Stimulated activated CD4-positive, alpha-beta T cell treated with anti-CD3 and anti-CD28 coated beads, Interleukin-2, amount 100 ng/mL, for 24 hours (primary cell): ENCODE measurements at regions not wholly inside any gene's neighbourhood (a gene's known extent, or its start where the extent isn't known, plus 50 kb on each side); places are given as distances from the start of the nearest gene placed in this dataset.
"Not testable (repeated sequence)": the region's sequence is repeated elsewhere in the genome, so short reads cannot be mapped to it uniquely, and the experiment has no call there.

Experiments
- DNase-seq, 2 donors: peaks; one replicate each; pipeline ENCODE4 v3.0.0-alpha.2; 2020

DNA sequence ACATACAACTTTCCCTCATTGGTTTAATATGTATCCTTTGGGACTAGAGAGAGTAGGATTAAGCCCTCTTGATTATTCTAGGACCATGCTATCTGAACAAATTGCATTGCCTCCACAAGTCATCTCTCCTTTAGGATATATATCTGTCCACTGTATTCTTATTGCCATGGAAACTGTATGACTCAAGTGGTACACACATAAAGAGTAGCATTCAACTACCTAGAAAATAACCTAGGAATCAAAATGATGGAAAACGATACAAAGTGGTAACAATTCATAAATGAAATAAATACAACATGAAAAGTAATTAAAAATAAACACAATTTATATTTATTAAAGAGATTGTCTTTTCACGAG, 212.1 kb upstream of the P2RY1 start:
- no peak for DNase-seq

DNA sequence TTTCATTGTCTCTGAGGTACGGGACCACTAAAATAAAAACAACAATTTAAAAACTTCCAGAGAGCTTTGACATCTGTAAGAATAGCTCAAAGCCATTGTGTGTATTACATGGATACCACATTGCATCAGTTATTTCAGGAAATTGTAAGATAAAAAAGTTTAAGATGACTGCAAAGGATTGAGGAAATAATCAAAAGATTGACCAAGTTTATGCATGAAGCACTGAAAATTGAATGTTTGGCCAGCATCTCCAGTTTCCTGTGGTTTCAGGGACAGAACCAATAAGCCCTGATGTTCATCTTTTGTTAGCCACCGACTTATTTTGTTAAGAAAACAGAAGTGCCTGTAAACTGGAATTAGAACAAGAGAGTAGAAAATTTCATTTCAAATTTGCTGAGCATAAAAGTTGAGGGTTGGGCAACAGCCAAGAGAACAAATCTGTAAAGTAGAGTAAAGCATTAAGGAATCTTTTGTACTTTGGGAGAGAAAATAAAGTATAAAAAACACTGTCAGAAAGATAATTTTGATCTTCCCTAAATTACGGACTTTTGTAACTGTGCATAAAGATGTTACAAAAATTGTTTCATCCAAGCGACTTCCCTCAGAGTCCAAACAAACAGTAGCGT, 211.5 kb upstream of the P2RY1 start:
- DNase-seq = no peak

DNA sequence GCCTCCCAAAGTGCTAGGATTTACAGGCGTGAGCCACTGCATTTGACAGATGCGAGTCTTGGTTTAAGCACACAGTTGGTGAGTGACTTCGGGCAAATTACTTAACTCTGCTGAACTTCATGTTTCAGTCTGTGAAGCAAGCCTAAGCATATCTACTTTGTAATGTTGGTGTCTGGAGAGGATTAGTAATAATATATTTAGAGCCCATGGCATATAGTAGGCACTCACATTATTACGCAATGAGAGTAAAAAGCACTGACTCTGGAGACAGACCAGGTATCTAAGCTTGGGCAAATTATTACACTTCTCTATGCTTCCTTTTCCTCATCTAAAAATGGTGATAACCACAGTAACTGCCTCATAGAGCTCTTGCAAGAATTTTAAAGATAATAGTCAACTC, 208.7 kb upstream of the P2RY1 start:
- DNase-seq = no peak

DNA sequence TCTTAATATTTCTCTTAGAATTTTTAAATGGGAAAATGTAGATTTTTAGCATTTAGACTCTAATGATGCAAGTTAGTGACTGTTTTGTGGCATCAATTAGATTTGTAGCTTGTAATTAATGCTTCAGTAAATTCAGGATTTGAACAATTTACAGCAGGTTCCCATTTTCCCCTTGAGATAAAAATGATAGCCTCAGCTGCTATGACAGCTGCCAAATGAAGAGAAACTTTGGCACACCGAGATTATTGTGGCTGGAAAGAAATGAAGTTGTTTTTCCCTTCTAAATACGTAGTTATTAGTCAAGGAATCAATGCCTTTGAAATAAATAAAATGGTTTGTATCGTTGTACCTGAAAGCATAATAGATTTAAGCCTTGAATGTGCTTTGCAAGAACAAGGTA, 206.4 kb upstream of the P2RY1 start:
- no peak for DNase-seq

DNA sequence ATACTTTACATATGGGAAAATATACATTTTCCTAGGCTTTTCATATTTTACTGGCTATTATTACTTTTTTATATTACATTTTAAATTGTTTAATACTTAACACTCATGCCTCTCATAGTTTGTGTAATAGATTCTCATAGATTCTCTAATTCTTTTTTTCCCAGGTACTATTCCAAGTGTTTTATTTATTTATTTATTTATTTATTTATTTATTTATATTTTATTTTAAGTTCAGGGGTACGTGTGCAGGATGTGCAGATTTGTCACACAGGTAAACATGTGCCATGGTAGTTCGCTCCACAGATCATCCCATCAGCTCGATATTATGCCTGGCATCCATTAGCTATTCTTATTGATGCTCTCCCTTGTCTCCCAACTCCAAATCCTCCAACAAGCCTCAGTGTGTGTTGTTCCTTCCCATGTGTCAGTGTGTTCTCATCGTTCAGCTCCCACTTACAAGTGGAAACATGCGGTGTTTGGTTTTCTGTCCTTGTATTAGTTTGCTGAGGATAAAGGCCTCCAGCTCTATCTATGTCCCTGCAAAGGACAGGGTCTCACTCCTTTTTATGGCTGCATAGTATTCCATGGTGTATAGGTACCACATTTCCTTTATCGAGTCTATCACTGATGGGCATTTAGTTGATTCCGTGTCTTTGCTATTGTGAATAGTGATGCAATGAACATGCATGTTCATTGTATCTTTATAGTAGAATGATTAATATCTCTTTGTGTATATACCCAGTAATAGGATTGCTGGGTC, 205.4 kb upstream of the P2RY1 start:
- no peak for DNase-seq

DNA sequence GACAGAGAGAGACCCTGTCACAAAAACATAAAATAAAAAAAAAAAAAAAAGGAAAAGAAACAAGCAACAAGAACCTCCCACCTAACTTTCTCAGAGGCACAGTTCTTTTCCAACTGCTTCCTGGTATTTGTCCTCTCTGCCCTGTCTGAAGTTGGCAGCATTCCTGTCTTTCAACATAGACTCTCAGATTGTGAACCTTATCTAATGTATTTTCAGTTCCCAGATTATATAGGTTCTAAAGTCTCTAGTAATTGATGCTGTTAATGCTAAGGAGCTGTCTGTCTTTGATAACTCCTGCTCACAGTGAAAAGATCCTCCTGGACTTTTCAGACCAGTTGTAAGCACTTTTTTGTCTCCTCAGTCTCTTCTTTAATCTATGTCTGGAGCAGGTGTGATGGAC, 199.5 kb upstream of the P2RY1 start:
- DNase-seq = no peak

DNA sequence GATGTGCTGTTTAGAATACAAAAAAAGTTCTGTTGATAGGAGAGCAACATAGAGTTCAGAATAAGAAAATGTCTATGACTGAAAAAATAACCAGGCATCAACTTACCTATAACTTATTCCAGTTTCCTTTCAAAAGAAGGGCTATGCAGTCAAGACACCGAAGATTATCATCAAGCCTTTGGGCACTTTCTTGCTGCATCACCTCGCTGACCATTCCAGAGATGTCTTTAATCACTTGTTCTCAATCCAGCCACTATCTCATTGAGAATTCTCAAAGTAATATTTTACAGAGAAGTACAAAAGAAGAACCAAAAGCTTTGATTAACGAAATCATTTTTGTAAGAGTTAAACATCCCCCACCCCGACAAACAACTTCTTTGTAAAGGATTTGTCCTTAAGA, 198.3 kb upstream of the P2RY1 start:
- no peak for DNase-seq

DNA sequence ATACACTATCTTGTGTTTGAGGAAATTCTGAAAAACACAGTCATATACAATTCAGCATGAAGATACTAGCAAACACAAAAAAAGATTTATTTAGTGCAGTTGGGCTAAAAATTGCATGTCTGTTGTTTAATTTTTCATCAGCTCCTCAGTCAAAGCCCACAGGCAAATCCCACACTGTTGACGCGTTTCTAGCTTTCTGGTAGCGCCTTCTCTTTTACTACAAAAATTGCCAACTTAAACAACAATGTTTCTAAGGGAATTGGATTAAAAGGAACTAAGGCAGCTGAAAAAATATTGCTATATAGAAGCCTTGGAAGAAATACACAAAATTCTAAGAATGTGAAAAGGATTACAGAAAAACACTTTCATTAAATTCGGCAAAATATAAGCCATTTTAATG, 196.7 kb upstream of the P2RY1 start:
- no peak for DNase-seq

DNA sequence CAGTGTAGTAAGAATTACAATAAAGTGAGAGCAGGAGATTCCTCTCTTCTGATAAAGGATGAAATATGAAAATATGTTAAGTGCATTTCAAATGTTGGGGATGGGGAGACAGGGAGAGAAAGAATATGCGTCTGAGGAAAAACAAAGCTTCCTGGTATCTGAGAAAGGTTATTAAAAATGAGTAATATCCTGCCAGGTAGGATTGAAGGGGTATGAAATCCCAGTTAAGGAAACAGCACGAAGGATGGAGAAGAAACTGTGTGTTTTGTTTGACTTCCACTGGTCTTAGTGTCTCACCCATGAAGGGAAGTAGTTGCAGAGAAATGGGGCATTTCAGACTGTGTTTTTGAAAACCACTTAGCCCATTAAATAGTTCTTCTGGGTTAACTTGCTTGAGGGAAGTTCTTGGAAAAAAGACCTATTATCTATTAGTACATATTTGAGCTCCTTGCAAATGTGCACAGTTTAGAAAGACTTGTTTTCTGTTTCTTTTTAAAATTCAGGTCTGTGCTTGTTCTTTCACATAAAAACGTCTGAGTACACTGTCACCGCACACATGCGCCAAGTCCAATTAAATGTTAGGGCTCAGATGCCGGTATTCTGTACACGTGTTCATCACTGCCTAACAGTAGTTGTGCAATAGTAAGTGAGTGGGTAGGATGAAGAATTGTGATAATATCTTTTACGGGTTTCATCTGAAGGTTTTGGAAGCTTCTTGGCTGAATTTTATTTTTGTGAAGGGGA, 196.1 kb upstream of the P2RY1 start:
- DNase-seq = no peak

DNA sequence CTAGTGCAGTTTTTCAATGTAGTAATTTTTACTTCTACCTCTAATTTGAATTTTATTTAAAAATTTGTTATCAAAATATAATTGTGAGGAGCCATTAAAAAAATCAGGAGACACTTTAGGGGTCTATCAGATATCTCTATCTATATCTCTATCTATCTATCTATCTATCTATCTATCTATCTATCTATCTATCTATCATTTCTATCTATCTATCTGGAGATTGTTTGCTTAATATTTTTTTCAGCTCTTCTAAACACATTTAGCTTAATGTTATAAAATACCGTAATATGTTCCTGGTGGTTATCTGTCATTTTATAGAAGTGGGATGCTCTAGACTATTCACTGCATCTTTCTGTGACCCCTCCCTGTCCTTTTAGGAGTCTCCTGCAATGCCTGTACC, 193.7 kb upstream of the P2RY1 start:
- no peak for DNase-seq

DNA sequence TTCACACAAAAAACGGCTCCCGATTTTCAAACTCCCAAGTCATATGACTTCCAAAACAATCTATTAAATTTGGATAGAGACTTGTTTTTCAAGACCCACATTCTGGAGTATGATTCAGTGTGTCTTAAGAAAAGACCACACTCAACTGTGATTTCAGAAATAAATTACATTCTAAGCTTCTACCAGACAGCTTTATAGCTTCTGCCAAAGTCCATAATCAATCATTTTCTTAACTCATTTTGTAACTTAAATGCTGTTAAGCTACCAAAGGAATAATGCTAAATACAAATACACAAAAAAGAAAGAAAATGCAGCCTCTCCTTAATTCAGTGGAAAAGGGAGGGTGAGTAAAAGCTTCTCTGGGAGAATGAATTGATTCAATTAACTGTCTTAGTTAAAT, 192.3 kb upstream of the P2RY1 start:
- DNase-seq = no peak

DNA sequence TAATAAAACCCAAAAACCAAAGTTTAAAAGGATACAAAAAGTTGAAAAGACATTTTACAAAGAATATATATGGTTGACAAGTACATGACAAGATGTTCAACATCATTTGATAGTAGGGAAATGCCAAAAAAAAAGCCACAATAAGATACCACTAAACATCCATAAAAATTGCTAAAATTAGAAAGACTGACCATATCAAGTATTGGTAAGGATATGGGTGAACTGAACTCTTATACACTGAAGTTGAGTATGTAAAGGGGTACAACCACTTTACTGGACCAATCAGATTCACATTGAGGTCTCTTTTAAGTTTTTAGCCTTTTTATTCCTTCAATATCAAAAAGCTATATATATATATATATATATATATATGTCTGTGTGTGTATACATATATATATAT, 190.5 kb upstream of the P2RY1 start:
- no peak for DNase-seq

DNA sequence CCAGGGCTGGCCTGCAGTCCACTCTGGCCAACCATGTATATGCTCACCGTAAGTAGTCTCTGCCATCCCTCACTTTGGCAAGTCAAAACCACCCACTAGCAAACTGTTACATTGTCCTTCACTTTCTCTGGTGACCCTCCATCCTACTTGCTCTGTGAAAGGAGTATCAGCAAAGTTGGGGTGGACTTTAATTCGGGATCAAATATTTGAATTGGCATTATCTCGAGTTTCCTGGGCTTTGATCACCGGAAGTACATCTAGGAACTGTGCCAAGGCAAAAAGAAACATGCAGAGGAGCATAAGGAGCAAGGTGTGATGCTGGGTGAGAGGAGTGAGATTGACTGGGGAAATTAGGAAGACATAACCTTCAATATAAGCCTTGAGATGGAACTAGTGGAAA, 188.9 kb upstream of the P2RY1 start:
- no peak for DNase-seq

DNA sequence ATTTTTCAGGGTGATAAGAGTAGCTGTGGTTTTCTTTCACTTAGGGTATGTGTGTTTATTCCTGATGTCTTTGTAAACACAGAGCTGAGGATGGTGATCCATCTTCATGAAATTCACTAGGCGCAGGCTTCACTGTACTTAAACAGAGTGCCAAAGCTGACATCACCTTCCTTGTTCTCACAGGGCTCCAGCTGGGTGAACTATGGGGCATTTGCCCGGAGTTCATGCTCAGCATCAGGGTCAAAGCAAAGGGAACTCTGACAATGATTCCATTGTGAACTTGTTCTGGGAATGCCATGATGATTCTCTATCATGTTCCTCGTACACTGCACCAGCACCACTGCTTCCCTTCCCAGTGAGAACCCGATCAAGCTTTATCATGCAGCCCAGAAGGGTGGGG, 184.8 kb upstream of the P2RY1 start:
- no peak for DNase-seq

DNA sequence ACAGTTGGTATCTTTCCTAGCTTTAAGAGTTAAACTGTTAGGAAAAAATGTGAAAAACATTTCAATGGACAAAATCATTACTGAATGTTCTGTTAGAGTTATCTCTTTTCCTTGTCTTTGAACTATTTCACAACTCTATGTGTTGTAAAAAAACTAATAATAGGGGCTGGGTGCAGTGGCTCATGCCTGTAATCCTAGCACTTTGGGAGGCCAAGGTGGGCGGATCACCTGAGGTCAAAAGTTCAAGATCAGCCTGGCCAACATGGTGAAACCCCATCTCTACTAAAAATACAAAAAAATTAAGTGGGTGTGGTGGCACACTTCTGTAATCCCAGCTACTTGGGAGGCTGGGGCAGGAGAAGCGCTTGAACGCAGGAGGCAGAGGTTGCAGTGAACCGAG, 184.0 kb upstream of the P2RY1 start:
- DNase-seq = not testable (repeated sequence)

DNA sequence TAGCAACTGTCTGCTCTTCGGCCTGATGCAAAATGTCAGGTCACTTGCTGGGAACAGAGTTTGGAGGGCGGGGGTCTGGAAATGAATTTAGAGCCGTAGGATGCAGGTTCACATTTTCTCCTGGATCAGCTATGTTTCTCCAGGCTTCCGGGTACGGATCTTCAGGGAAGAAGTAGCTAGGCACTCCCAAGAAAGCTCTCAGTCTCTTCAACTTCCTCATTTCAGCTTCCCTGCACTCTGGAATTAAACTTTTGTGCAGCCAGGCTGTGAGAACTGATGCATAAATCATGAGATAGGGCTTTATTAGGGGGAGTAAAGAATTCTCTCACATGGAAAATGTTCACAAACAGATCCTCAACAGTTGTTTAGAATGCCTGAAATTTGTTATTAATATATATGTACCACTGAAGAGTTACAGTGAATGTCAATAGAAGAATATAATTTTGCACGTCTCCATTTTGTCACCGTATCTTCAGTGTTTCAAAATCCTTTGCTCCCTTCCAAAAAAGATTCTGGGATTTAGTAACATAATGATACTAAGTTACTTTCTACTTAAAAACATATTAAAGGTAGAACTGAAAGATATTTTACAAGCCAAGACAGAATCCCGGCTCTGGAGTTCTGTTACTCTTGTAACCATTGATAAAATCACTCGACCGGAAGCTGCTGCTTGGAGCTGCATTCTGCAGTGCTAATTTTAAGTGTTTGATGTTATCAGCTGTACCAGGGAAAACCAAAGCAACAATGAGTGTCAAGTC, 178.5 kb upstream of the P2RY1 start:
- no peak for DNase-seq

DNA sequence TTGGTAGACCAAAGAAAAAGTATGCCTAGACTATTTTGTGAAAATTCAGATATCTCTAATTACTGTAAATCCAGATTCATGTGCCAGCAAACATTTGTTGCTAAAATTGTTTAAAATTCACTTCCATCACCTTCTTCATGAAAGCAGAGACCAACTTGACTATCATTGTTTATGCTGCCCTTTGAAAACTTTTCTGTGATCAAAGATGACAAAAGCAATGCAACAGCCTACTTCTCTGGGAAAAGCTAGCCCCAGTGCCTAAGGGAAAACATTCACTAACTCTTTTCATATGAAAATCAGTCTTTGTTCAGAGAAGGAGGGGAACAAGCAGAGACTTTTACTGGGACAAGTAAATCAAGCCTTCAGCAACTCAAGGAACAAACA, 178.0 kb upstream of the P2RY1 start:
- DNase-seq = no peak

DNA sequence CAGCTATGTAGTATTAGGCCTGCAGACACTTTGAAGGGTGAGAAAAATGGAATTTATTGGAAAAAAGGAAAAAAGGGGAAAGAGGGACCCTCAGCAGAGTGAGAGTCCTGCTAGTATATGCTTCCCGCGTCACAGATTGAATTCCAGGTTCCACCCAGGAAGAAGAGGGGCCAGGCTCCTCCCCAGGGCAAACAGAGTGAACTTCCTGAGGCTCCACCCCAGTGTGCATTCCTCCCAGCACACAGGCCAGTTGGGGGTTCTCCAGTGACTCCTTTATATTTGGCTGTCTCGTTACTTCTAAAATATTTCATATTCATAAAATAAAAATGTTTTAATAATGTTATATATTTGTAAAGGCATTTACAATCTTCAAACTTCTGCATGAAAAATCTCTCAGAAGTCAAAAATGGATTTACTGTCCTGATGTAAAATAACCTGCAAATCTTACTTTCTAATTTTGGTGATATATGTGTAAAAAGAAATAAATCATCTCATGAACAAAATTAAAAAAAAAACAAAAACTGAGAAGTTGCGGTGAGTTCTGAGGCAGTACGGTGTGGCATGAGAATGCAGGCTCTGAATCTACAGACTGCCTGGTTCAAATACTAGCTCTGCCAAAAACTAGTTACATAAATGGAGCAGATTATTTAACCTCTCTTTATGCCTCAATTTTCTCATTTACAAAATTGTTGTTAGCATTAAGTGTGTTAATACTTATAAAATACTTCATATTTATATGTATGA, 175.8 kb upstream of the P2RY1 start:
- no peak for DNase-seq

DNA sequence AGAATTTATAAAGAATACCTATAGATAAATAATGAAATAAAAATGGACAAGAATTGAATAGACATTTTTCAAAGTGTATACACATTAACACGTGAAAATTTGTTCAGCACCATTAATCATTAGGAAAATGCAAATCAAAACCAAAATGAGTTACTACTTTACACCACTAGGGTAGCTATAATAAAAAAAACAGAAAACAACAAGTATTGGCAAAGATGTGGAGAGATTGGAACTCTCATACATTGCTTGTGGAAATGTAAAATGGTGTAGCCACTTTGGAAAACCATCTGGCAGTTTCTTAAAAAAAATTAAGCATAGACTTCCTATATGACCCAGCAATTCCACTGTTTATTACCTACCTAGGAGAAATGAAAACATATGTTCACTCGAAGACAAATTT, 172.8 kb upstream of the P2RY1 start:
- DNase-seq = no peak

DNA sequence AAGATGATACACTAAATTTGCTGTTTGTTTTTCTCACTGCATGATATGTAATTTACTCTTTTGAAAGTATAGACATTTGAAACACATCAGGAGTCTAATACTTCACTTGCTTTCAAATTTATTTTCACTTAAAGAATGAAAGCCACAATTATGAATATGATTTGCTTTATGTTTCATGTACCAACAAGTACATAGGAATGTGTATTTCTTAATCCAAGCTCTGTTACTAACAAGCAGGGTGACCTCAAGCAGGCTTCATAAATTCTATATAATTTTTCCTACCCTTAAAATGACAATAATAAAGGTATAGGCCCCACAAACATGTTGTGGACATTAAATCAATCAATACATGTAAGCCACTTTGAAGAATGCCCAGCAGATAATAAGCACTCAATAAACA, 170.2 kb upstream of the P2RY1 start:
- no peak for DNase-seq

DNA sequence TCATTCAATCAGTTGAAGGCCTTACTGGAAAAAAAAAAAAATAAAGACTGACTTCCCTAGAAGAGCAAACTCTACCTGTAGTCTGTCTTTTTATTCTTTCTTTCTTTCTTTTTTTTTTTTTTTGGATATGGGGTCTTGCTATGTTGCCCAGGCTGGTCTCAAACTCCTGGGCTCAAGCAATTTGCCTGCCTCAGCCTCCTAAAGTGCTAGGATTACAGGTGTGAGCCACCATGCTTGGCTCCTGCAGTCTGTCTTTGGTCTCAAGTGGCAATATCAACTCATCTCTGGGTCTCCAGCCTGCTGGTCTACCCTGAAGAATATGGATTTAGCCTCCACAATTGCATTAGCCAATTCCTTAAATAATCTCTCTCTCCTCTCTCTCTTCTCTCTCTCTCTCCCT, 167.7 kb upstream of the P2RY1 start:
- DNase-seq = no peak

DNA sequence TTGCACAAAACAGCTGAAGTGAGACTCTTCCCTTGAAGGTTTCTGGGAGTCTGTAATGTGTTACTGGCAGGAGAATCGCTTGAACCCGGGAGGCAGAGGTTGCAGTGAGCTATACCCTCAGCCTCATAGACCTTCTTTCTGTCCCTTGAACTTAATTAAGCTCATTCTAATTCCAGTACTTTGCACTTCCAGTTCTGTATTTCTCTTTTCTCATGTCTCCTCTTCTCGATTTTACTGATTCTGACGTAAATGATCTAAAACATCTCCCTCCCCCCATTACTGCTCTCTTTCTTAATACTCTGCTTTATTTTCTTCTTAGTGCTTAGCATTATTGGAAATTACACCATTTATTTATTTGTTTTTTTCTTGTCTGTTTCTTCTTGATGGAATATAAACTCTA, 165.4 kb upstream of the P2RY1 start:
- DNase-seq = no peak
